OCI-LY7 (cell line): ENCODE measurements at regions not wholly inside any gene's neighbourhood (a gene's known extent, or its start where the extent isn't known, plus 50 kb on each side); places are given as distances from the start of the nearest gene placed in this dataset.

Source experiments
- BruUV-seq: library from RNA; stranded (reverse); fragments of 400-500 nt; replicated peaks from 2 replicates; lab custom pipeline; 2021; lab: Mats Ljungman, UMichigan
- CTCF ChIA-PET: fragments of 300-600 bp; sonication (Branson Sonifier 250); formaldehyde crosslinking; loops from one replicate; lab custom pipeline; 2022; ENCODE audit warnings: antibody characterized with exemption; ENCODE audit not compliant: unreplicated experiment; lab: Charles Lee
- POLR2A ChIA-PET: fragments of 300-600 bp; sonication (Branson Sonifier 250); formaldehyde crosslinking; loops from one replicate; lab custom pipeline; 2022; ENCODE audit warnings: antibody characterized with exemption; lab: Charles Lee
- DNase-seq: peaks from one replicate; pipeline ENCODE4 v3.0.0-alpha.2; 2015; ENCODE audit warnings: low spot score
- H2AFZ ChIP-seq: fragments of 200-600 bp; sonication (generic), shearing (Covaris generic); 2 replicates; pipeline ENCODE4 v1.6.1; 2014; ENCODE audit warnings: mild to moderate bottlenecking, antibody characterized with exemption, low read length, moderate library complexity
- H3K27ac ChIP-seq: fragments of 200-600 bp; sonication (generic); 2 replicates; pipeline ENCODE4 v1.5.1; 2014; ENCODE audit warnings: mixed run types, low read depth, mild to moderate bottlenecking, moderate library complexity, low read length, inconsistent platforms; ENCODE audit not compliant: poor library complexity, severe bottlenecking
- H3K36me3 ChIP-seq: fragments of 200-600 bp; sonication (generic); 2 replicates; pipeline ENCODE4 v1.6.1; 2014; ENCODE audit warnings: mild to moderate bottlenecking, antibody characterized with exemption, low read length, moderate library complexity, mixed read lengths; ENCODE audit not compliant: insufficient read depth
- H3K4me1 ChIP-seq: fragments of 200-600 bp; sonication (generic); 2 replicates; pipeline ENCODE4 v1.5.1; 2014; ENCODE audit warnings: mild to moderate bottlenecking, low read length; ENCODE audit not compliant: insufficient read depth, poor library complexity, severe bottlenecking
- H3K4me2 ChIP-seq: fragments of 200-600 bp; sonication (generic); 2 replicates; pipeline ENCODE4 v1.6.1; 2014; ENCODE audit warnings: mild to moderate bottlenecking, low read length
- H3K4me3 ChIP-seq: fragments of 200-600 bp; sonication (generic); 2 replicates; pipeline ENCODE4 v1.5.1; 2014; ENCODE audit warnings: mild to moderate bottlenecking, low read depth, low read length; ENCODE audit not compliant: poor library complexity, severe bottlenecking
- H3K79me2 ChIP-seq: fragments of 200-600 bp; sonication (generic); 2 replicates; pipeline ENCODE4 v1.6.1; 2016; ENCODE audit warnings: low read depth, mild to moderate bottlenecking, low read length, moderate library complexity, mixed read lengths; ENCODE audit not compliant: insufficient read depth
- H3K9me2 ChIP-seq: fragments of 200-600 bp; sonication (generic); 2 replicates; pipeline ENCODE4 v1.6.1; 2016; ENCODE audit warnings: mild to moderate bottlenecking, low read length, mixed read lengths; ENCODE audit not compliant: insufficient read depth
- H3K9me3 ChIP-seq: fragments of 200-600 bp; sonication (generic); 2 replicates; pipeline ENCODE4 v1.6.1; 2014; ENCODE audit warnings: mild to moderate bottlenecking, mixed run types, low read length, mixed read lengths
- H4K20me1 ChIP-seq: fragments of 200-600 bp; sonication (generic); 2 replicates; pipeline ENCODE4 v1.6.1; 2014; ENCODE audit warnings: mild to moderate bottlenecking, antibody characterized with exemption, low read length, moderate library complexity, mixed read lengths; ENCODE audit not compliant: insufficient read depth
- CTCF ChIP-seq: fragments of 200-600 bp; sonication (generic); conservative IDR thresholded peaks from 2 replicates; pipeline ENCODE4 v1.5.1; 2014; ENCODE audit warnings: mild to moderate bottlenecking, antibody characterized with exemption, low read length, moderate library complexity, mixed read lengths
- EZH2phosphoT487 ChIP-seq: fragments of 200-600 bp; sonication (generic); IDR thresholded peaks from 2 replicates; pipeline ENCODE4 v1.6.1; 2018; ENCODE audit warnings: low read depth, borderline replicate concordance, mild to moderate bottlenecking, mixed run types, antibody characterized with exemption, low read length, moderate library complexity, mixed read lengths
- intact Hi-C: fragments of 100-400 bp; cut with micrococcal nuclease; formaldehyde crosslinking; loops from one replicate; pipeline ENCODE4 v1.10.0; 2022; ENCODE audit not compliant: unreplicated experiment

- H3K4me2 ChIP-seq = no peak overlapping the region
- no TSS peak for BruUV-seq
- CTCF ChIA-PET = no interaction called here
- no peaks in the 10 kb centered on the region for H3K9me2 ChIP-seq
- H3K36me3 ChIP-seq = no peaks in the 10 kb centered on the region
- H4K20me1 ChIP-seq = no peaks in the 10 kb centered on the region
- TF ChIP-seq CTCF = no peak
- TF ChIP-seq EZH2phosphoT487 = no peak
- DNase-seq = no peak
- no peak overlapping the region for H3K27ac ChIP-seq
- no peaks in the 10 kb centered on the region for H3K9me3 ChIP-seq
- intact Hi-C loops = no loop called here
- H3K4me3 ChIP-seq = no peak overlapping the region
- H3K79me2 ChIP-seq = no peaks in the 10 kb centered on the region
- no peaks in the 10 kb centered on the region for H3K4me1 ChIP-seq
- POLR2A ChIA-PET = no interaction called here
- H2AFZ ChIP-seq = no peak overlapping the region
Observed at GRCh38 chr1:228851618-228852017, 116.3 kb downstream of the RHOU start.

GRCh38 chr1:228852024-228852423 is 116.7 kb downstream of the RHOU start:
- ChIA-PET POLR2A (no interaction called here), CTCF (no interaction called here)
- no TSS peak for BruUV-seq
- Histone ChIP-seq H3K4me3 (no peak overlapping the region), H4K20me1 (no peaks in the 10 kb centered on the region), H3K79me2 (no peaks in the 10 kb centered on the region), H3K4me1 (no peaks in the 10 kb centered on the region), H2AFZ (no peak overlapping the region), H3K36me3 (no peaks in the 10 kb centered on the region), H3K4me2 (no peak overlapping the region), H3K9me2 (no peaks in the 10 kb centered on the region), H3K9me3 (no peaks in the 10 kb centered on the region), H3K27ac (no peak overlapping the region)
- DNase-seq = no peak
- TF ChIP-seq EZH2phosphoT487 = no peak
- intact Hi-C loops = no loop called here

- intact Hi-C loops = no loop called here
- ChIA-PET POLR2A (no interaction called here), CTCF (no interaction called here)
- no peak overlapping the region for H3K4me2 ChIP-seq
- no peaks in the 10 kb centered on the region for H3K9me2 ChIP-seq
- no TSS peak for BruUV-seq
- H4K20me1 ChIP-seq = no peaks in the 10 kb centered on the region
- no peaks in the 10 kb centered on the region for H3K4me1 ChIP-seq
- no peak overlapping the region for H3K27ac ChIP-seq
- H3K4me3 ChIP-seq = no peak overlapping the region
- H3K9me3 ChIP-seq = no peaks in the 10 kb centered on the region
- no peak overlapping the region for H2AFZ ChIP-seq
- no peak for DNase-seq
- H3K36me3 ChIP-seq = no peaks in the 10 kb centered on the region
- TF ChIP-seq CTCF (no peak), EZH2phosphoT487 (no peak)
- H3K79me2 ChIP-seq = no peaks in the 10 kb centered on the region
Observed at GRCh38 chr1:228852511-228853088, 117.3 kb downstream of the RHOU start.
